ENCODE measurements at regions not wholly inside any gene's neighbourhood (a gene's known extent, or its start where the extent isn't known, plus 50 kb on each side); places are given as distances from the start of the nearest gene placed in this dataset.

DNA sequence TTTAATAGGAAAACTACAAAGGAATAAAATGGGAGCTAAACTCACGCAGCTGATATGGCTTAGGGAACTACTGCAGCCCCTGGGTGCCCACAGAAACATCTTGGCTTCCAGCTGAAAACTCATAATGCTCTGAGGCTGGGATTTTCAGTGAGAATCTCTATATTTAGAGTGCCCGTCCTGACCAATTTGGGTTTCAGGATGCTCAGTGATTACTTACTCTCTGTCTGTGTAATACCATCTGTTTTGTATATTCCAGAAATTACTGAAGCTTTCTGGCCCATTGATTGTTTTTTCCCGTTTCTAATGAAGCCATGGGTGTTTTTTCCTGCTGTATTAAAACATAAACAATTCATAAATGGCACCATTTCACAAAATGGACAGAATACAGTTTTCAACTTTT lies 50.6 kb upstream of the ZNF385D start:
- H3K27ac Mint-ChIP-seq: no peak overlapping the region
- no peak for DNase-seq
- intact Hi-C loops (cut with micrococcal nuclease): no loop called here
- ChIA-PET POLR2A (no interaction called here), CTCF (no interaction called here)
- H3K4me3 Mint-ChIP-seq: no peak overlapping the region
- no peaks in the 10 kb centered on the region for H3K27me3 Mint-ChIP-seq
- peaks cover 18% of the 10 kb centered on the region for H3K9me3 Mint-ChIP-seq
- no peaks in the 10 kb centered on the region for H3K36me3 Mint-ChIP-seq
- no peaks in the 10 kb centered on the region for H3K4me1 Mint-ChIP-seq (ENCODE audit: low read depth)

DNA sequence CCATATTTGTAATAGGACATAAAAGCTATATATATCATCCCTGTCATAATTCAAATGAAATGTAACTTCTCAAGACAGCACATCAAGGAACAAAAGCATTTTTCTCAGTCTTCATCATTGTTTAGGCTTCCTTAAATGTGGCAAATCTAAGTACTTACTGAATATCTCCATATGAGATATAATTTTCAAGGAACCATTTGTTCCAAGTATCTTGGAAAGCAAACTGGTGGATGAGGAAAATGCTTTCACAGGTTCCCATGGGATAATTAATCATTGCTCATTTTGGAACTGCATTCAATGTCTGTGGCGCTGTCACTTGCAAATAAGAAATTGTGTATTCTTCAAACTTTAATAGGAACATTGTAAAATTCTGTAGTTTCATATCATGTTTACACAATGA lies 52.6 kb upstream of the ZNF385D start:
- ChIA-PET CTCF (no interaction called here), POLR2A (no interaction called here)
- peaks cover 12% of the 10 kb centered on the region for H3K9me3 Mint-ChIP-seq
- no peaks in the 10 kb centered on the region for H3K27me3 Mint-ChIP-seq
- no peak for DNase-seq
- H3K36me3 Mint-ChIP-seq: no peaks in the 10 kb centered on the region
- H3K27ac Mint-ChIP-seq: no peak overlapping the region
- no peaks in the 10 kb centered on the region for H3K4me1 Mint-ChIP-seq (ENCODE audit: low read depth)
- intact Hi-C loops (cut with micrococcal nuclease): no loop called here
- H3K4me3 Mint-ChIP-seq: no peak overlapping the region

DNA sequence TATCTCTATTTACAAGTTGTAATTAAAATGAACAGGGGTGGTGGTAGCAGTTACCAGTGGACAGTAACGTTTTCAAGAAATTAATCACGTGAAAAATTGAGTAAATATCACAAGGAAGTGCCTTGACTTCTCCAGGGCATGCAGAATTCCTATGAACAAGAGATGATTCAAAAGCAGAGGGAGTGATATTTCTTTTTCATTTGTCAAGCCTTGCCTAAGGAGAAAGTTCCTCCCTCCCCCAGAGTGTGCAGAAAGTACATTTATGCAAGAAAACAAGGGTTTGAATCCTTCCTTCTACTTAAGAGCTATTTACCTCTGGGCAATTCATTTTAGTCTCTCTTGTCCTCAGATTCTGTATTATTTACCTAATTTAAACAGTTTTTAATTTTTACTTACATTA lies 53.3 kb upstream of the ZNF385D start:
- POLR2A ChIA-PET: no interaction called here
- no peaks in the 10 kb centered on the region for H3K27me3 Mint-ChIP-seq
- no peak for DNase-seq
- H3K4me3 Mint-ChIP-seq: no peak overlapping the region
- H3K27ac Mint-ChIP-seq: no peak overlapping the region
- intact Hi-C loops (cut with micrococcal nuclease): no loop called here
- no peaks in the 10 kb centered on the region for H3K4me1 Mint-ChIP-seq (ENCODE audit: low read depth)
- CTCF ChIA-PET: no interaction called here
- peaks cover 7% of the 10 kb centered on the region for H3K9me3 Mint-ChIP-seq
- no peaks in the 10 kb centered on the region for H3K36me3 Mint-ChIP-seq

DNA sequence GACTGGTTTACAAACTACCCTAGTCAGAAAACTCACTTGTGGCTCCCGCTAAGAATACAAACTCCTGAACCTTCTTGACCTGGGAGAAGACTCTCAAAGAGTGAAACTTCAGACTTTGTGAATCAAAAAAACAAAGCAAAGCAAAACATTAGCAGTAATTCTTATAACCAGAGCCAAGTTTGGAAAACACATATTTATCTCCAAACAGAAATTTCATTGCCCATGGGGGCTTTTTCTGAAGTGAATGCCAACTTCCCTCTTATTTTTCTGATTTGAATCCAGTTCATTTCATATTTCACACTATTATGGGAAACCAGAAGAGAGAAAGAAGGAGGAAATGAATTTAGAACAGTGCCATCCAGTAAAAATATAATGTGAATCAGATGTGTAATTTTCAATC lies 55.7 kb upstream of the ZNF385D start:
- H3K27ac Mint-ChIP-seq: no peak overlapping the region
- peaks cover 1% of the 10 kb centered on the region for H3K9me3 Mint-ChIP-seq
- CTCF ChIA-PET: no interaction called here
- POLR2A ChIA-PET: no interaction called here
- intact Hi-C loops (cut with micrococcal nuclease): no loop called here
- DNase-seq: no peak
- H3K36me3 Mint-ChIP-seq: no peaks in the 10 kb centered on the region
- no peaks in the 10 kb centered on the region for H3K4me1 Mint-ChIP-seq (ENCODE audit: low read depth)
- no peak overlapping the region for H3K4me3 Mint-ChIP-seq
- H3K27me3 Mint-ChIP-seq: no peaks in the 10 kb centered on the region

DNA sequence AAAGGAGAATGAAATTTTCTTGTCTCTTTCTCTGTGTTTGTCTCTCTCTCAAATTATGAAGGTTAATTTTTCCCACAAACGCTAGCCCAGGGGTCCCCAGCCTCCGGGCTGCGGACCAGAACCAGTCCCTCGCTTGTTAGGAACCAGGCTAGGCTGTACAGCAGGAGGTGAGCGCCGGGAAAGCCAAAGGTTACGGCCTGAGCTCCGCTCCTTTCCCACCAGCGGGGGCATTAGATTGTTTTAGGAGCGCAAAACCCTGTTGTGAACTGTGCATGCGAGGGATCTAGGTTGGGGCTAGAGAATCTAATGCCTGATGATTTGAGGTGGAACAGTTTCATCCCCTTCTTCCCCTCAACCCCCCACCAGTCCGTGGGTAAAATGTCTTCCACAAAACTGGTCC lies 74.7 kb upstream of the ZNF385D start:
- Mint-ChIP-seq H3K4me1 (ENCODE audit: low read depth) (no peaks in the 10 kb centered on the region), H3K27me3 (no peaks in the 10 kb centered on the region), H3K27ac (no peak overlapping the region), H3K4me3 (no peak overlapping the region), H3K36me3 (no peaks in the 10 kb centered on the region), H3K9me3 (peaks cover 12% of the 10 kb centered on the region)
- CTCF ChIA-PET: no interaction called here
- no peak for DNase-seq
- intact Hi-C loops (cut with micrococcal nuclease): no loop called here
- POLR2A ChIA-PET: no interaction called here

DNA sequence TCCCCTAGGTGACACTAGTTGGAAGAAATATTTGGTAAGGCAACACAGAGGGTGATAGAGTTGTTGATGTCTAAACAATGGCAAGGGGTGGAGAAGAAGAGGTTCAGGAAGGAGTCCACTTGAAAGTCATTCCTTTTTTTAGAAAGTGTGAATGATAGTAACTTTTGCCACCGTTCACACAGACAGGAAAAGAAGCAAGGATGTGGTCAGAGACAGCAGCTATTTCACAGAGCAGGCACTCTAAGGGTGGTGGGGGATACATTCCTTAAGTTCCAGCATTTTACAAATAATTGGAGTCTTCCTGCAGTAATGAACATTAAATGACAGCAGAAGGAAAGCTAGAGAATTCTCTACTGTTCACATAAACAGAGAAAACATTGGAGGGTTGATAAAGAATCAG lies 75.4 kb upstream of the ZNF385D start:
- H3K4me1 Mint-ChIP-seq (ENCODE audit: low read depth): no peaks in the 10 kb centered on the region
- intact Hi-C loops (cut with micrococcal nuclease): no loop called here
- H3K27ac Mint-ChIP-seq: no peak overlapping the region
- H3K27me3 Mint-ChIP-seq: no peaks in the 10 kb centered on the region
- ChIA-PET POLR2A (no interaction called here), CTCF (no interaction called here)
- no peak for DNase-seq
- H3K4me3 Mint-ChIP-seq: no peak overlapping the region
- H3K36me3 Mint-ChIP-seq: no peaks in the 10 kb centered on the region
- peaks cover 12% of the 10 kb centered on the region for H3K9me3 Mint-ChIP-seq

DNA sequence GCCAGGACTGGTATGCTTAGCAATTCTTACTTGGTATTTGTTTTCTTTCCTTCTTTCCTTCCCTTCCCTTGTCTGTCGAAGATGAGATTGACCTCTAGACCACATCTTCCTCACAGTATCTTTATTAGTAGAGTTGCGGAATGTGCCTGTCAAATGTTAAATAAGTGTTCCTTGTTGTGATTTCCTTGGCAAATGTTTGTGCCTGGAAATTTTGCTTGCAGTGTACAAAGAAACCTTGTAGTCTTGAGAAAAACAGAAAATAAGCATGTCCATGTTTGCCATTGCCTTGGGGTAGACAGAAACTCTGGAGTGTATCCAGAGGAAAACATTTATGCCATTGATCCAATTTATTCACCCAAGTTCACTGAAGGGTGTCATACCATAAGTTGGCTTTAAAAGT lies 79.5 kb upstream of the ZNF385D start:
- no peak for DNase-seq
- POLR2A ChIA-PET: no interaction called here
- Mint-ChIP-seq H3K4me3 (no peak overlapping the region), H3K27me3 (no peaks in the 10 kb centered on the region), H3K4me1 (ENCODE audit: low read depth) (no peaks in the 10 kb centered on the region), H3K36me3 (no peaks in the 10 kb centered on the region), H3K27ac (no peak overlapping the region), H3K9me3 (peaks cover 12% of the 10 kb centered on the region)
- CTCF ChIA-PET: no interaction called here
- intact Hi-C loops (cut with micrococcal nuclease): no loop called here

DNA sequence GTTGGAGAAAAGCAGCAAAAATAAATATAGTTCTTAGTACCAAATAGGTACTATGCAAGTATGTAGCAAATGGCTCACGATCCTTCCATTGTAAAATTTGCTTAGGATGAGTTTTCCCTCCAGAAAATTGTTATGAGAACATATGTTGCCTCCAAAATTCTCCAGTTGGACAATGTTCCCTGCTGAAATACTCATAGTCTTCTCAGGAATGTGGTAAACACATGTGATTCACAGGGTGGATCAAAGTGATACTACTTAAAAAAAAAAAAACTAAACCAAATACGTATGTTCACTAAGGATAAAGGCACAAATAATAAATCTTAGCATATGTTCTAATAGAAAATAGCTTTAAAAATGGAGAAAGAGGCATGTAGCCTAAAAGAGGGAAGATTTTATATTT lies 84.3 kb upstream of the ZNF385D start:
- Mint-ChIP-seq H3K4me3 (no peak overlapping the region), H3K4me1 (ENCODE audit: low read depth) (no peaks in the 10 kb centered on the region), H3K27me3 (no peaks in the 10 kb centered on the region), H3K9me3 (peaks cover 17% of the 10 kb centered on the region), H3K27ac (no peak overlapping the region), H3K36me3 (no peaks in the 10 kb centered on the region)
- intact Hi-C loops (cut with micrococcal nuclease): no loop called here
- POLR2A ChIA-PET: no interaction called here
- no peak for DNase-seq
- CTCF ChIA-PET: no interaction called here

DNA sequence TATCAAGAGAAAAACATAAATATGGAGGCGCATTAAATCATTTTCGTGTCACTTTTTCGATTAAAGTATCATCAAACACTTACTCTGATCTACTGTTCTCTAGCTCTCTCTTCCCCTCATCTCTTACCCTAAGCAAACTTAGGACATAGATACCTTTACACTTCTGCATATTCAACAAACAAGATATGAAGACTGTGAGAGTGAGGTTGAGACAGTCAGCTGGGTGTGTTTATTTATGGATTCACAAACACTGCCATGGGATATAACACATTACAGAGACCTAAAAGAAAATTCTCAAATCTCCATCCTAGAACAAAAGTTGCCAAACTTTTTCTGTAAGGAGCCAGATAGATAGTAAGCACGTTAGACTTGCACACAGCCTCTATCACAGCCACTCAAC lies 85.2 kb upstream of the ZNF385D start:
- Mint-ChIP-seq H3K27ac (no peak overlapping the region), H3K4me3 (no peak overlapping the region), H3K27me3 (no peaks in the 10 kb centered on the region), H3K36me3 (no peaks in the 10 kb centered on the region), H3K4me1 (ENCODE audit: low read depth) (no peaks in the 10 kb centered on the region), H3K9me3 (peaks cover 14% of the 10 kb centered on the region)
- no peak for DNase-seq
- intact Hi-C loops (cut with micrococcal nuclease): no loop called here
- CTCF ChIA-PET: no interaction called here
- POLR2A ChIA-PET: no interaction called here

DNA sequence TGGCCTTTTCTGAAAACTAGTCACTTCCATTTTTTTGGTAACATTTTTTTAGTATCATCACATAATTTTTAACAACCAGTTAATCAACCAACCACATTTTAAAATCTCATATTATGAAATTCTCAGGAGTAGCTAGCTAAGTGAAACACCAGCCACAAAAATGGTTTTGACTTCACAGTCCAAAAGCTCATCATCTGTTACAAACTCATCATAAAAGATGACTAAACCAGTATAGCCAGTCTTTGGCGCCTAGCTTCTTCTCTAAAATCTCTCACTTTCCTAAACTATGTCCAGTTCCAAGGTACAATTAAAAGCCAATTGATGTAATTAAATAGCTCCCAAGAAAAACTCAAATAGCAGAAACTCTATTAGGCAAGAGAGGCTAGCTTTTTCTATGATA lies 88.2 kb upstream of the ZNF385D start:
- Mint-ChIP-seq H3K27me3 (no peaks in the 10 kb centered on the region), H3K36me3 (no peaks in the 10 kb centered on the region), H3K27ac (no peak overlapping the region), H3K4me3 (no peak overlapping the region), H3K9me3 (peaks cover 14% of the 10 kb centered on the region), H3K4me1 (ENCODE audit: low read depth) (no peaks in the 10 kb centered on the region)
- DNase-seq: no peak
- intact Hi-C loops (cut with micrococcal nuclease): no loop called here
- ChIA-PET POLR2A (no interaction called here), CTCF (no interaction called here)

DNA sequence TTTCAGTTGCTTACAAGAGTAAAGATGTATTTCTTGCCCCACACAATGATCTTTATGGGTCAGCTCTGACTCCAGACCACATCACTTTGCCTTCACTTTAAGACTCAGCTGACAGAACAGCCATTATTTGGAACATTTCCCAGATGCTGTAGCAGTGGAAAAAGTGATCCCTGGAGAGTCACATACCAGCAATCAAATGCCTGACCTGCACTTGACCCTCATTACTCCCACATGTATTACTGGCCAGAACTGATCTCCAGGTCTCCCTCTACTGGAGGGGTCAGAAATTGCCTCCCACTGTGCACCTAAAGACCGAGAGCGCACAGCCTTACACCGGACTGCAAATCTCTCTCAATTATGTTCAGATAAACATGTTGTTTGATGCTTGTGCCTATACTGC lies 88.6 kb upstream of the ZNF385D start:
- no peak overlapping the region for H3K27ac Mint-ChIP-seq
- CTCF ChIA-PET: no interaction called here
- POLR2A ChIA-PET: no interaction called here
- DNase-seq: no peak
- no peak overlapping the region for H3K4me3 Mint-ChIP-seq
- no peaks in the 10 kb centered on the region for H3K4me1 Mint-ChIP-seq (ENCODE audit: low read depth)
- peaks cover 15% of the 10 kb centered on the region for H3K9me3 Mint-ChIP-seq
- H3K27me3 Mint-ChIP-seq: no peaks in the 10 kb centered on the region
- intact Hi-C loops (cut with micrococcal nuclease): no loop called here
- no peaks in the 10 kb centered on the region for H3K36me3 Mint-ChIP-seq

DNA sequence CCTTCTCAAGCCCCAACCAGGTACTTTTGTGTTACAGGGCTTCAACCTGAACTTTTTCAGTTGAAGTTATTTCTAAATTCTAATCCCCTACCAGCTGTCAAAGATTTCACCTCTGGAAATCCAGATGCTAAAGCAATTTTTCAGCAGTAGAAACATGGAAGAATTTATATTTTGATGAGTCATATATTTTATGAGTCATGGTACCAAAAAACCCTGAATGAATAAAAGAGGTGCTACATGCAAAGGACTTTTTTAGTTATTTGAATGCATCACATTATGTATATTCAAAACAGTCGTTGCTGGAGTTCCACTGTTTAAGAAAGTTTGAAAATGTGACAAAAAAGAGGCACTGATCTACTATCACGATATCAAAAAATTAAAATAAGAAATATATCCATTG lies 96.0 kb upstream of the ZNF385D start:
- ChIA-PET CTCF (no interaction called here), POLR2A (no interaction called here)
- no peak for DNase-seq
- intact Hi-C loops (cut with micrococcal nuclease): no loop called here
- H3K27me3 Mint-ChIP-seq: no peaks in the 10 kb centered on the region
- no peaks in the 10 kb centered on the region for H3K4me1 Mint-ChIP-seq (ENCODE audit: low read depth)
- H3K27ac Mint-ChIP-seq: no peak overlapping the region
- H3K4me3 Mint-ChIP-seq: no peak overlapping the region
- no peaks in the 10 kb centered on the region for H3K36me3 Mint-ChIP-seq
- peaks cover 3% of the 10 kb centered on the region for H3K9me3 Mint-ChIP-seq

DNA sequence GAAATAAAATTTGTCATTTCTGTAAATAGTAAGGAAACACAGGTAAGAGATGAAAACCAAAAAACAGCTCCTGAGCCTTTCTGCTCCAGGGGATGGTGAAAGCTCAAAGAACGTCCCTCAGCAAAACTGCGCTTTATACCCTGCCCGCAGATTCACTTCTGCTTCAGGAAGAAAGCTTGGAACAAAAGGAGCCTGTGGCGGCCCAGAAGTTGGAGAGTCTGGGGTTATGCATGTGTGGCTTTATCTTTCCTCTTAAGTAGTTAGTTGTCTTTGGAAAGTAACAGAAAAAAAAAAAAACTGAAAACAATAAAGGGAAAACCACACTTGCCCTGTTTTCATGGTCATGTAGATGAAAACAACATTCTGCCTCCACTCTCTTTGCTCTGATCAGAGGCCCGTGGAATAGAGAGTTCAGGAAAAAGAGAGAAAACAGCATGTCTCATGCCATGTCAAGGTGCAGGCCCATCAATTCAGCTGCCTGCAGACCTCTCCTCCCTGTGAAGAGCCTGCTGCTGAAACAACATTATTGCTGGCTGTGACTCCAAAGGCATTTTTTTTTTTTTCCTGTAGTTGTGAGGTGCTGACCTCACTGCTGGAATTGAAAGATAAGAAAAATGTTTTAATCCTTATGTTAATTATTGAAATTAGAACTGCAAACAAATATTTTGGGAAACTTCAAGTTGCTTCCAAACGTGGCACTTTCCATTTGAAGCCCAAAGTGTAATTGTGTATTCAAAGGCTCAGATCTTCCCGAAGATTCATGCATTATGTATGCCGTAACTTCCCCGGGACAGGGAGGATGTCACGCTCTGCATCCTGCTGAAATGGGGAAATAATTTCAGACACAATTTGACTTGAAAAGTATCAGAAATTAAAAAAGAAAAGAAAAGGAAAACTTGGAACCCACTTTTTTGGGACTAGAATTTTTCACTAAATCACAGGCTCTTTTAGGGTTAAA lies 108.4 kb upstream of the ZNF385D start:
- Mint-ChIP-seq H3K36me3 (no peaks in the 10 kb centered on the region), H3K4me1 (ENCODE audit: low read depth) (no peaks in the 10 kb centered on the region), H3K27me3 (no peaks in the 10 kb centered on the region), H3K27ac (no peak overlapping the region), H3K9me3 (peaks cover 18% of the 10 kb centered on the region), H3K4me3 (no peak overlapping the region)
- CTCF ChIA-PET: no interaction called here
- DNase-seq: no peak
- intact Hi-C loops (cut with micrococcal nuclease): no loop called here
- POLR2A ChIA-PET: no interaction called here

All from activated CD4-positive, alpha-beta memory T cell treated with anti-CD3 and anti-CD28 coated beads for 36 hours (primary cell).